A549 (cell line): ENCODE measurements at regions not wholly inside any gene's neighbourhood (a gene's known extent, or its start where the extent isn't known, plus 50 kb on each side); places are given as distances from the start of the nearest gene placed in this dataset.
A peak's percentile ranks its signal among the peaks of the same experiment; 100 is the strongest.

ENCODE experiments used
- ATAC-seq, 2 experiments: fragments of 200-7000 bp in 1 of 2; fragments of >200 bp in 1 of 2; cut with Nextera tagmentation in 1 of 2; cut with Tn5 transposase in 1 of 2; 3 replicates each; pipeline versions ENCODE4 v1.8.0 to v1.9.1; 2018 to 2020; ENCODE audit warnings: mild to moderate bottlenecking in 1 of 2, moderate library complexity in 1 of 2
- CTCF ChIA-PET: fragments of 300-600 bp; sonication (Branson Sonifier 250); formaldehyde crosslinking; extraction: SDS; loops from one replicate; lab custom pipeline; 2021; ENCODE audit warnings: antibody characterized with exemption, inconsistent platforms; lab: Yijun Ruan, JAX
- POLR2A ChIA-PET: fragments of 350-600 bp; formaldehyde crosslinking; extraction: SDS; loops from one replicate; lab custom pipeline; 2021; ENCODE audit warnings: antibody characterized with exemption, inconsistent platforms; lab: Yijun Ruan, JAX
- DNase-seq, 2 experiments: peaks; one replicate each; pipeline versions ENCODE4 v3.0.0 to v3.0.0-alpha.2; 2011 to 2016; ENCODE audit warnings: low read depth in 1 of 2, low spot score in 1 of 2
- FAIRE-seq: peaks from 2 replicates; lab custom pipeline; 2011; peaks lifted over from hg19 to GRCh38; lab: Jason Lieb, UNC
- H3K27ac ChIP-seq, 2 experiments: fragments of >200 bp; sonication (Bioruptor Twin); formaldehyde crosslinking; 3 replicates each; pipeline ENCODE4 v1.5.1; 2016 to 2017
- H3K4me1 ChIP-seq: fragments of >200 bp; sonication (Bioruptor Twin); formaldehyde crosslinking; 3 replicates; pipeline ENCODE4 v1.6.1; 2016
- H3K4me2 ChIP-seq: fragments of >200 bp; sonication (Bioruptor Twin); formaldehyde crosslinking; 3 replicates; pipeline ENCODE4 v1.6.1; 2016
- H3K4me3 ChIP-seq: fragments of >200 bp; sonication (Bioruptor Twin); formaldehyde crosslinking; 3 replicates; pipeline ENCODE4 v1.5.1; 2016
- H3K9me3 ChIP-seq: fragments of >200 bp; sonication (Bioruptor Twin); formaldehyde crosslinking; 3 replicates; pipeline ENCODE4 v1.6.1; 2016
- CBX2 ChIP-seq: fragments of 200-600 bp; sonication (generic); IDR thresholded peaks from 2 replicates; pipeline ENCODE4 v1.6.1; 2016; ENCODE audit warnings: low read depth, mild to moderate bottlenecking, borderline replicate concordance
- CBX8 ChIP-seq: fragments of 200-600 bp; sonication (generic); IDR thresholded peaks from 2 replicates; pipeline ENCODE4 v1.6.1; 2016
- CHD2 ChIP-seq: fragments of 150-350 bp; IDR thresholded peaks from 2 replicates; pipeline ENCODE4 v1.6.1; 2014; ENCODE audit warnings: low read length; ENCODE audit not compliant: partially characterized antibody
- CHD4 ChIP-seq: fragments of 200-600 bp; sonication (generic); IDR thresholded peaks from 2 replicates; pipeline ENCODE4 v1.6.1; 2016; ENCODE audit warnings: antibody characterized with exemption, mild to moderate bottlenecking, borderline replicate concordance
- FOSB ChIP-seq: fragments of 250-450 bp; sonication (Bioruptor Pico); IDR thresholded peaks from 2 replicates; pipeline ENCODE4 v1.5.0; 2020; ENCODE audit warnings: mild to moderate bottlenecking, moderate library complexity
- FOXS1 ChIP-seq: fragments of 250-450 bp; sonication (Bioruptor Pico); IDR thresholded peaks from 2 replicates; pipeline ENCODE4 v1.5.0; 2020; ENCODE audit warnings: mild to moderate bottlenecking, moderate library complexity
- HEYL ChIP-seq: fragments of 250-450 bp; sonication (Bioruptor Pico); IDR thresholded peaks from 2 replicates; pipeline ENCODE4 v1.8.0; 2021; ENCODE audit warnings: mild to moderate bottlenecking, moderate library complexity
- KDM5A ChIP-seq: fragments of 200-600 bp; sonication (generic); IDR thresholded peaks from 2 replicates; pipeline ENCODE4 v1.6.1; 2016; ENCODE audit warnings: antibody characterized with exemption, mild to moderate bottlenecking
- MAFK ChIP-seq: fragments of 450-650 bp; IDR thresholded peaks from 2 replicates; pipeline ENCODE4 v1.6.1; 2014; ENCODE audit not compliant: partially characterized antibody
- MAX ChIP-seq: IDR thresholded peaks from 2 replicates; pipeline ENCODE4 v1.6.1; 2012
- NFE2L2 ChIP-seq: fragments of 150-350 bp; conservative IDR thresholded peaks from 2 replicates; pipeline ENCODE4 v1.6.1; 2014; ENCODE audit warnings: low read length
- NR3C1 ChIP-seq: fragments of >200 bp; sonication (Bioruptor Twin); formaldehyde crosslinking; IDR thresholded peaks from 3 replicates; pipeline ENCODE4 v1.6.1; 2017
- PBX3 ChIP-seq: IDR thresholded peaks from 2 replicates; pipeline ENCODE4 v1.6.1; 2012
- POLR2A ChIP-seq: IDR thresholded peaks from 2 replicates; pipeline ENCODE4 v1.6.1; 2012; ENCODE audit warnings: mild to moderate bottlenecking, low read length
- RARB ChIP-seq: fragments of 250-450 bp; sonication (Bioruptor Pico); IDR thresholded peaks from 2 replicates; pipeline ENCODE4 v1.8.0; 2021; ENCODE audit warnings: mild to moderate bottlenecking, moderate library complexity
- ZSCAN20 ChIP-seq: fragments of 250-450 bp; sonication (Bioruptor Pico); IDR thresholded peaks from 2 replicates; pipeline ENCODE4 v1.8.0; 2022; ENCODE audit warnings: mild to moderate bottlenecking, moderate library complexity
- WGBS: methylation state at CpG from one replicate; pipeline ENCODE4 v1.1.6; 2017; ENCODE audit errors: missing lambda C conversion rate; 5-methylcytosine and 5-hydroxymethylcytosine counted together

- FAIRE-seq (no peak), DNase-seq (no peak), ATAC-seq (no peak)
- no peaks in the 10 kb centered on the region for H3K9me3 ChIP-seq
- no peak overlapping the region for H3K4me3 ChIP-seq
- H3K4me1 ChIP-seq: peaks cover 10% of the 10 kb centered on the region; the same call in 2 of the 3 replicates
- no peak overlapping the region for H3K4me2 ChIP-seq
- TF ChIP-seq CBX8 (no peak), NR3C1 (no peak), PBX3 (no peak), ZSCAN20 (no peak), NFE2L2 (no peak), FOSB (CRISPR knock-in tag) (no peak), MAFK (no peak), RARB (CRISPR knock-in tag) (no peak)
- no peak overlapping the region for H3K27ac ChIP-seq
- CTCF ChIA-PET: interaction anchor here (1.5 kb wide), 1 partner anchor 9 kb away, joined by 3 read pairs; no protein-coding TSS in a partner anchor
- WGBS: 59% methylated on average over 19 of the region's 19 CpGs
- POLR2A ChIA-PET: no interaction called here
Observed at GRCh38 chr2:62296034-62296831, 100.3 kb downstream of the B3GNT2 start.

DNA sequence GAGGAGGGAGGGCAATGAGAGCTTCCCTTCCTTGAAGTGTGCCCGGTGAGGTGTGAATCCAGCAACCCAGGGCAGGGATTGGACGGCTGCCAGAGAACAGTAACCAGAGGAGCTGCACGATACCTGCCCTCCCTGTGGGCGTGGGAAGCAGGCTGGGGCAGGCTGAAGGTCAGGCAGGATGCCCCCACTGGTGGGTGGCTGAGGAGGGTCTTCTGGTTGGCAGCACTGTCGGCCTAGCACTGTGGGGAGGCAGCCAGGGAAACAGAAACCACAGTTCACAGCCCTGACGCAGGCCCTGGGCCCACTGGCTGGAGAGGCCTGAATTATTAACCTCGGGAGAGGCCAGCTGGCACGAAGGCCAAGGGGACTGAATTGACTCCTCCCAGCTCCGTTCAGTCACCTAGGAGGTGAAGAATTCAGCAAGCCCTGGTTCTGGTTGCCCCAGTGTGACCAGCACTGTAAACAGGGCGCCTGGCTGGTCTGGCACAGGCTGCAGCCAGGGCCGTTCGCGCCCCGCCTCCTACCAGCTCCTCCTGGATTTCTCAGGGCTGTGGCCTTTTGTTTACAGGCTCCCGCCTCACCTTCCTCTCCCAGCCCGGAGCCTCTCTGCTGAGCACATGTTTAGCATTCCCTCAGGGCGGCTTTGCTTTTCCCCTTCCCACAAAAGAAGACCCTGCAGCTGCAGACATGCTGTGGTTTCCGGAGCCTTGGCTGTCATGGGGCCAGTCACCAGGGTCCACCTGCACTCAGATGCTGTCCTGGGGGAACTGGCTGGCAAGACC is 97.8 kb downstream of the B3GNT2 start:
- no peak for TF ChIP-seq FOXS1 (CRISPR knock-in tag)
- no peak for TF ChIP-seq MAX
- no peak for TF ChIP-seq CHD2
- no peak for TF ChIP-seq PBX3
- no peak for TF ChIP-seq ZSCAN20
- TF ChIP-seq CHD4: no peak
- no peak for TF ChIP-seq HEYL (CRISPR knock-in tag)
- TF ChIP-seq CBX2: no peak
- TF ChIP-seq NFE2L2: no peak
- H3K9me3 ChIP-seq: no peaks in the 10 kb centered on the region
- WGBS: 64% methylated on average over 16 of the region's 18 CpGs
- FAIRE-seq (no peak), ATAC-seq (peak in 1 of 2 experiments; percentile 63; a peak in 3 of 6 replicates), DNase-seq (peak in 1 of 2 experiments; percentile 7)
- peak overlapping the region; percentile 33; the same call in 2 of the 3 replicates for H3K4me2 ChIP-seq
- POLR2A ChIA-PET: no interaction called here
- peaks cover 10% of the 10 kb centered on the region; the same call in 2 of the 3 replicates for H3K4me1 ChIP-seq
- CTCF ChIA-PET: interaction anchor here (0.6 to 1.0 kb wide), 3 partner anchors 9 to 18 kb away, joined by 3 to 4 read pairs (median 3); no protein-coding TSS in a partner anchor
- H3K4me3 ChIP-seq: no peak overlapping the region
- peak overlapping the region; percentile 28 to 53; a peak in 2 of 6 replicates for H3K27ac ChIP-seq

DNA sequence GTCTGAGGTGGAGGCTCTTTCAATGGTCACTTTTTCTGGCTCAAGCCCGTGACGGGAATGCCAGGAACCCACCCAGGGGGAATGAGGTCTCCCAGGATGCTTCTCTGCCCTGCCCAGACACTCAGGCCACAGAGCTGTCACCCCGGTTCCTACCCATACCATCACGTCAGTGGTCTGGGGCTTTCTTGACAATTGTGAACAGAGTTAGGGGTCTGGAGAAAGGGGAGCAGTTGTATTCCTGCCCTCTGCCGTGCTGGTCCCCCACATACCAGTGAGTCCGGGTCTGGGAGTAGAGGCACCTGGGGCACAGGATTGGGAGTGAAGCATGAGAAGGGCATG is 97.2 kb downstream of the B3GNT2 start:
- ATAC-seq (no peak; a peak in 1 of 6 replicates), FAIRE-seq (no peak), DNase-seq (no peak)
- POLR2A ChIA-PET: no interaction called here
- Histone ChIP-seq H3K27ac (no peak overlapping the region), H3K4me3 (no peak overlapping the region), H3K9me3 (no peaks in the 10 kb centered on the region), H3K4me1 (peaks cover 13% of the 10 kb centered on the region)
- WGBS: 95% methylated on average over 6 of the region's 6 CpGs
- CTCF ChIA-PET: interaction anchor here (0.8 to 1.0 kb wide), 2 partner anchors 10 to 18 kb away, joined by 3 to 4 read pairs; no protein-coding TSS in a partner anchor
- no peak for TF ChIP-seq NR3C1
- no peak for TF ChIP-seq CBX2
- no peak for TF ChIP-seq POLR2A
- no peak for TF ChIP-seq FOXS1 (CRISPR knock-in tag)
- TF ChIP-seq, all 56 proteins: peak for 0
- H3K4me2 ChIP-seq: peak overlapping the region; percentile 33; the same call in 2 of the 3 replicates

DNA sequence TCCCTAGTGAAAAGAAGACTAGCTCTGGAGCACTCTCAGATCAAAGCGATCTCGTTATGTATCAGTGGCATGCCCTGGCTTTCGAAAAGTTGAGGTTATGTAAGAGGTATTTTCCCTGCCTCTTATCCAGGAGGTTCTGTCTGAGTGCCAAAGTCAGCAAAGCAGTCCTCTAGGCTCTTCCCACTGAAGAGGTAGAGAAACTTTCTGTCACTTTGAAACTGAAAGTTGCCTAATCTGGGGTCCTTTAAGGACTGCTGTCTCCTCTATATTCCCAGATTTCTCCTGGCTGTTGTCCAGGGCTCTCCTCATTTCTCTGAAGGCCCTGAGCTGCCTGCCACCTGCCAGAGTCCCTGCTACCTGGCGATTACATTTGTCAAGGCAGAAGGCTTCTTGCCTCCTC is 96.3 kb downstream of the B3GNT2 start:
- Histone ChIP-seq H3K4me1 (peaks cover 19% of the 10 kb centered on the region), H3K4me3 (no peak overlapping the region), H3K27ac (no peak overlapping the region), H3K4me2 (no peak overlapping the region), H3K9me3 (no peaks in the 10 kb centered on the region)
- DNase-seq (no peak), ATAC-seq (peak in 1 of 2 experiments; percentile 14; a peak in 1 of 6 replicates), FAIRE-seq (no peak)
- 72% methylated on average over 4 of the region's 4 CpGs for WGBS
- ChIA-PET CTCF (no interaction called here), POLR2A (no interaction called here)
- no peak for TF ChIP-seq KDM5A
